Gastroesophageal sphincter (tissue), 4 donors: ENCODE measurements at regions not wholly inside any gene's neighbourhood (a gene's known extent, or its start where the extent isn't known, plus 50 kb on each side); places are given as distances from the start of the nearest gene placed in this dataset.

Experiments used
- ATAC-seq: fragments of 150-250 bp; one replicate; pipeline ENCODE4 v1.9.1; 2016; ENCODE audit warnings: mild to moderate bottlenecking, moderate library complexity
- H3K27ac ChIP-seq, 4 donors: fragments of 200-600 bp; sonication (generic) in 3 of 4; 1 replicate in 3 of 4; 2 replicates in 1 of 4; pipeline ENCODE4 v1.5.1; 2016 to 2019
- H3K27me3 ChIP-seq: fragments of 200-600 bp; sonication (generic); one replicate; pipeline ENCODE4 v1.5.1; 2019
- H3K36me3 ChIP-seq, 2 donors: fragments of 200-600 bp; sonication (generic); one replicate each; pipeline ENCODE4 v1.5.1; 2019; ENCODE audit warnings: control low read depth in 1 of 2
- H3K4me1 ChIP-seq, 3 donors: fragments of 200-600 bp; sonication (generic); 1 replicate in 2 of 3; 2 replicates in 1 of 3; pipeline ENCODE4 v1.5.1; 2016 to 2019; ENCODE audit warnings: control low read depth in 2 of 3
- H3K4me3 ChIP-seq, 2 donors: fragments of 200-600 bp; sonication (generic); one replicate each; pipeline ENCODE4 v1.5.1; 2019; ENCODE audit warnings: mild to moderate bottlenecking in 1 of 2, moderate library complexity in 1 of 2
- H3K9me3 ChIP-seq, 3 donors: fragments of 200-600 bp; sonication (generic); one replicate each; pipeline ENCODE4 v1.5.1; 2017 to 2019; ENCODE audit warnings: control low read depth in 2 of 3
- CTCF ChIP-seq, 4 experiments: fragments of 200-600 bp in 2 of 4; fragments of 450-650 bp in 2 of 4; sonication (generic) in 1 of 4; IDR thresholded peaks; one replicate each; pipeline ENCODE4 v1.5.1; 2017 to 2019; ENCODE audit warnings: antibody characterized with exemption in 4 of 4, mild to moderate bottlenecking in 2 of 4, moderate library complexity in 2 of 4
- EP300 ChIP-seq: sonication (generic); formaldehyde crosslinking; IDR thresholded peaks from one replicate; pipeline ENCODE4 v1.6.1; 2017; ENCODE audit warnings: antibody characterized with exemption, mild to moderate bottlenecking
- POLR2A ChIP-seq, 2 donors: fragments of 450-650 bp; IDR thresholded peaks; one replicate each; pipeline ENCODE4 v1.6.1; 2017; ENCODE audit warnings: antibody characterized with exemption in 2 of 2, mild to moderate bottlenecking in 2 of 2, moderate library complexity in 1 of 2
- POLR2AphosphoS5 ChIP-seq: sonication (generic); formaldehyde crosslinking; IDR thresholded peaks from one replicate; pipeline ENCODE4 v1.6.1; 2017; ENCODE audit warnings: antibody characterized with exemption
- WGBS, 2 donors: methylation state at CpG; one replicate each; pipeline ENCODE4 v1.1.5; 2018; ENCODE audit warnings: low coverage in 1 of 2; 5-methylcytosine and 5-hydroxymethylcytosine counted together

DNA sequence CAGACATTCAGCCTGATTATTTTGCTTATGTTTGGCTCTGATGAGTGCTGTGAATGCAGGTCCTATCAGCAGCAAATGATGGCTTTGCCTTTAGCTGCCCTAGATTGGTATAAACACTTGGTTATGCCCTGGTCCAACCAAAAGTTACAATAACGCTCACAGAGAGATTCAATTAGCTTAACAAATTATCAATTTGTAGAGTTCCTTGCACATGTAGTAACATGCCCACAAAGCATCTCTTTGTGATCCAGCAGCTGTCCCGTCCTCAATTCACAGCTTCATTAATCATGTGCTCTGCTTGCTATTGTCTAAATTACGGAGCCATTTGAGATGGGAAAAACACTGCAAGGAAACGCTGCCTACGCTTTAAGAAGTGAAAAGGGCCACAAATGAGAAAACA is 457.9 kb downstream of the HDGFL1 start:
- 67 to 72% methylated on average over 4 to 5 of the region's 5 CpGs for WGBS, 2 donors
- no peaks in the 10 kb centered on the region for H3K36me3 ChIP-seq
- H3K4me3 ChIP-seq: no peak overlapping the region
- H3K9me3 ChIP-seq: no peaks in the 10 kb centered on the region
- H3K27me3 ChIP-seq: no peaks in the 10 kb centered on the region
- ATAC-seq: no peak
- no peak overlapping the region for H3K27ac ChIP-seq
- H3K4me1 ChIP-seq: no peaks in the 10 kb centered on the region
- no peak for TF ChIP-seq CTCF (IDR thresholded peaks at IDR 0.05)
- TF ChIP-seq EP300: no peak
- no peak for TF ChIP-seq POLR2AphosphoS5
- no peak for TF ChIP-seq POLR2A (IDR thresholded peaks at IDR 0.05)

- TF ChIP-seq POLR2A (IDR thresholded peaks at IDR 0.05): no peak
- no peak for TF ChIP-seq CTCF (IDR thresholded peaks at IDR 0.05)
- no peak for TF ChIP-seq POLR2AphosphoS5
- no peak for TF ChIP-seq EP300
- H3K27ac ChIP-seq: no peak overlapping the region
- no peaks in the 10 kb centered on the region for H3K36me3 ChIP-seq
- H3K4me1 ChIP-seq: no peaks in the 10 kb centered on the region
- 87 to 94% methylated on average over 2 of the region's 2 CpGs for WGBS, 2 donors
- ATAC-seq: no peak
- no peaks in the 10 kb centered on the region for H3K27me3 ChIP-seq
- no peaks in the 10 kb centered on the region for H3K9me3 ChIP-seq
- no peak overlapping the region for H3K4me3 ChIP-seq
Observed at GRCh38 chr6:23031986-23032385, 462.6 kb downstream of the HDGFL1 start.

GRCh38 chr6:23034926-23035325 is 465.6 kb downstream of the HDGFL1 start:
- Histone ChIP-seq H3K27me3 (no peaks in the 10 kb centered on the region), H3K36me3 (no peaks in the 10 kb centered on the region), H3K9me3 (no peaks in the 10 kb centered on the region), H3K4me1 (no peaks in the 10 kb centered on the region), H3K27ac (no peak overlapping the region), H3K4me3 (no peak overlapping the region)
- TF ChIP-seq CTCF (IDR thresholded peaks at IDR 0.05) (no peak), POLR2AphosphoS5 (no peak), POLR2A (IDR thresholded peaks at IDR 0.05) (no peak), EP300 (no peak)
- no peak for ATAC-seq
- WGBS, 2 donors: 80 to 92% methylated on average over 2 of the region's 2 CpGs

GRCh38 chr6:23036406-23036983 is 467.1 kb downstream of the HDGFL1 start:
- no peak for TF ChIP-seq EP300
- TF ChIP-seq CTCF (IDR thresholded peaks at IDR 0.05): no peak
- no peak for TF ChIP-seq POLR2AphosphoS5
- TF ChIP-seq POLR2A (IDR thresholded peaks at IDR 0.05): no peak

DNA sequence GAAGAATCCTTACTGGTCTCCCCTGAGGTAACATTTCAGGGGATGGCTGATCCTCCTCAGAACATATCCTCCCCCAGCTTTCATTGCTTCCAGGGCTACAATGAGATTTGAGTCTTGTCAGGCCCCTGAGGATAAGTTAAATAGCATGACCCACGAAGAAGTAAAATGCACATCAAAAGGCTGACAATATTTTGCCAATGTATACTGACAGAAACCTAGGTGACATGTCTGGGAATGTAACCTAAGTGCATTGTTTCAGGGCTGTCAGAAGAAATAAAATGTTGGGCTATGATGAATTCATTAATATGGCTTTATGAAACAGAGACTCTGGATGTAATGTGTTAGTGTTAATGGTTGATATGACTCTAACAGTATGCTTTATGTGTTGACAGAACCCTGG is 471.5 kb downstream of the HDGFL1 start:
- Histone ChIP-seq H3K27ac (no peak overlapping the region), H3K4me3 (no peak overlapping the region), H3K9me3 (no peaks in the 10 kb centered on the region), H3K27me3 (no peaks in the 10 kb centered on the region), H3K36me3 (no peaks in the 10 kb centered on the region), H3K4me1 (no peaks in the 10 kb centered on the region)
- no peak for TF ChIP-seq POLR2AphosphoS5
- no peak for TF ChIP-seq CTCF (IDR thresholded peaks at IDR 0.05)
- WGBS, 2 donors: 100% methylated on average over 1 of the region's 1 CpG
- no peak for ATAC-seq

More at GRCh38 chr6:23036406-23036983, 467.1 kb downstream of the HDGFL1 start:
- no peaks in the 10 kb centered on the region for H3K27me3 ChIP-seq
- H3K9me3 ChIP-seq: no peaks in the 10 kb centered on the region
- no peak for ATAC-seq
- H3K36me3 ChIP-seq: no peaks in the 10 kb centered on the region
- H3K4me3 ChIP-seq: no peak overlapping the region
- 27 to 36% methylated on average over 4 of the region's 4 CpGs for WGBS, 2 donors
- no peak overlapping the region for H3K27ac ChIP-seq
- no peaks in the 10 kb centered on the region for H3K4me1 ChIP-seq
